ENCODE measurements at regions not wholly inside any gene's neighbourhood (a gene's known extent, or its start where the extent isn't known, plus 50 kb on each side); places are given as distances from the start of the nearest gene placed in this dataset.

DNA sequence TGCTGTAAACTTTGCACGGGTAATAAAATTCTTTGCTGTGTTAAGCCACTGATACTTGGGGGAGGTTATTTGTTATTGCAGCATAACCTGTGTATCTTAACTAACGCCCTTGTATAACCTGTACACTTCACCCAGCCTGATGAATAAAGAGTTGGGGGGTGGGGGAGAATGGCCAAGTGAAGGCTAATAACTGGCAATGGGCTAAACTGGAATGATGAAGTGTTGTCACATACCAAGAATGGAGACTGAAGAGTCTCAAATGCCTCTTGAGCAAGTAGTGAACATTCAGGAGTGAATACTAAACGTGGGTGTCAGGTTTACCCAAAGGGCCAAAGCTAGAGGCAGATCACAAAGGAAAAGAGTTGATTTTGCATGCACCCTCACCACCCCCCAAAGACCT is 169.4 kb downstream of the C1orf94 start:
- Mint-ChIP-seq H3K27me3 (ENCODE audit: low read depth) (no peaks in the 10 kb centered on the region), H3K27ac (ENCODE audit: unreplicated experiment) (no peak overlapping the region), H3K36me3 (ENCODE audit: low read depth) (no peaks in the 10 kb centered on the region), H3K4me1 (ENCODE audit: low read depth) (no peaks in the 10 kb centered on the region), H3K9me3 (ENCODE audit: low read depth) (peaks cover 6% of the 10 kb centered on the region), H3K4me3 (ENCODE audit: unreplicated experiment) (no peak overlapping the region)
- TF ChIP-seq, protein P1, sequence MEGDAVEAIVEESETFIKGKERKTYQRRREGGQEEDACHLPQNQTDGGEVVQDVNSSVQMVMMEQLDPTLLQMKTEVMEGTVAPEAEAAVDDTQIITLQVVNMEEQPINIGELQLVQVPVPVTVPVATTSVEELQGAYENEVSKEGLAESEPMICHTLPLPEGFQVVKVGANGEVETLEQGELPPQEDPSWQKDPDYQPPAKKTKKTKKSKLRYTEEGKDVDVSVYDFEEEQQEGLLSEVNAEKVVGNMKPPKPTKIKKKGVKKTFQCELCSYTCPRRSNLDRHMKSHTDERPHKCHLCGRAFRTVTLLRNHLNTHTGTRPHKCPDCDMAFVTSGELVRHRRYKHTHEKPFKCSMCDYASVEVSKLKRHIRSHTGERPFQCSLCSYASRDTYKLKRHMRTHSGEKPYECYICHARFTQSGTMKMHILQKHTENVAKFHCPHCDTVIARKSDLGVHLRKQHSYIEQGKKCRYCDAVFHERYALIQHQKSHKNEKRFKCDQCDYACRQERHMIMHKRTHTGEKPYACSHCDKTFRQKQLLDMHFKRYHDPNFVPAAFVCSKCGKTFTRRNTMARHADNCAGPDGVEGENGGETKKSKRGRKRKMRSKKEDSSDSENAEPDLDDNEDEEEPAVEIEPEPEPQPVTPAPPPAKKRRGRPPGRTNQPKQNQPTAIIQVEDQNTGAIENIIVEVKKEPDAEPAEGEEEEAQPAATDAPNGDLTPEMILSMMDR (IDR thresholded peaks at IDR 0.05) = no peak
- DNase-seq (ENCODE audit: low spot score) = no peak

DNA sequence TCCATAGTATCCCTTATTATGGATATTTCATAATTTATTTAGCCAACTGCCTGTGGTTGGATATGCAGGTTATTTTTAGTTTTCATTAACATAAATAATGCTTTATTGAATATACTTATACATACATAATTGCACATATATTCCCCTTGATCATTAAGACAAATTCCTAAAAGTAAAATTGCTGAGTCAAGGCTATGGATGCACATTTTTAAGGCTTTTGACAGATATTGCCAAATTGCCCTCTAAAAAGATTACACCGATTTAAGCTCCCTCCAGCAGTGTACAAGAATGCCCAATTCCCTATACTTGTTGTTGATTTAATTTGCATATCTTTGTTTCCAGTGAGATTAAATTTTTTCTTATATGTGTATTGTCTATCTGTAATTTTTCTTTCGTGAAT is 176.7 kb downstream of the C1orf94 start:
- no peaks in the 10 kb centered on the region for H3K36me3 Mint-ChIP-seq (ENCODE audit: low read depth)
- H3K9me3 Mint-ChIP-seq (ENCODE audit: low read depth) = peaks cover 6% of the 10 kb centered on the region
- H3K4me1 Mint-ChIP-seq (ENCODE audit: low read depth) = no peaks in the 10 kb centered on the region
- no peak overlapping the region for H3K27ac Mint-ChIP-seq (ENCODE audit: unreplicated experiment)
- DNase-seq (ENCODE audit: low spot score) = no peak
- H3K4me3 Mint-ChIP-seq (ENCODE audit: unreplicated experiment) = no peak overlapping the region
- no peaks in the 10 kb centered on the region for H3K27me3 Mint-ChIP-seq (ENCODE audit: low read depth)
- TF ChIP-seq, protein P1 (IDR thresholded peaks at IDR 0.05) = no peak

DNA sequence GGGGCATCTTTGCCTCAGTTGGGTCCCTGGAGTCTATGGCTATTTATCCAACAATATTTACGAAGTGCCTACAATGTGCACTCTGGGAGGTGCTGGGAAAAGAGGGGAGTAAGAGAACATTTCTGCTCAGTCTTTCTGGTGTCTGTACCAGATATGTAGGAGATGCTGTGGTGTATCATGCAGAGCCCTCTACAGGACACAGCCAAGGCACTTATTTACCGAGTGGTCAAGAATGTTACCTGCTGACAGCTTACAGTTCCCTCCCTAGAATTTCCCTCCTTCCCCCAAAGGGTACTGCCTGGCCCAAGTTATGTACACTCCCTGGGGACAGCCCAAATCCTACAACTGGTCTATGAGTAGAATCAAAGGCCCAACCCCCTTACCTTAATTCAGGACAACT is 177.7 kb downstream of the C1orf94 start:
- DNase-seq (ENCODE audit: low spot score) = no peak
- Mint-ChIP-seq H3K4me1 (ENCODE audit: low read depth) (no peaks in the 10 kb centered on the region), H3K27me3 (ENCODE audit: low read depth) (no peaks in the 10 kb centered on the region), H3K4me3 (ENCODE audit: unreplicated experiment) (no peak overlapping the region), H3K36me3 (ENCODE audit: low read depth) (no peaks in the 10 kb centered on the region), H3K9me3 (ENCODE audit: low read depth) (peaks cover 6% of the 10 kb centered on the region), H3K27ac (ENCODE audit: unreplicated experiment) (no peak overlapping the region)
- TF ChIP-seq, protein P1 (IDR thresholded peaks at IDR 0.05) = no peak

DNA sequence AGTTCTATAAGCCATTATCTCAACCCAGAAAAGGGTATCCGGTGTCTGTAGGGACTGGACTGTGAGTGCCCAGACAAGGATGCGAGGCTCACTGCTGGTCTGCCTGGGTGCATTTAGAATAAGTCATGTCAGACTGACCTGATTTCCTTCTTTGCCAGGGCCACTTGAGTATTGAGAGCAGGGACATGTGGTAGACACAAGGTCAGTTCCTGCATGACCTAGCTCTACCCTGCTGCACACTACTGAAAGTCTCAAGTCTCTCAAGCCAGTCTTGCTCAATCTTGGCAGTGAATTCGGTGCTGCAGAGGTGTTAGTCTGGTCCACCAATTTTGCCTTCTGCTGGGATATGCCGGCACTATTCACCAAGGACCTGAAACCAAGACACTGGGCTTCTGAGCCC is 180.1 kb downstream of the C1orf94 start:
- no peaks in the 10 kb centered on the region for H3K27me3 Mint-ChIP-seq (ENCODE audit: low read depth)
- DNase-seq (ENCODE audit: low spot score) = no peak
- no peaks in the 10 kb centered on the region for H3K4me1 Mint-ChIP-seq (ENCODE audit: low read depth)
- no peak overlapping the region for H3K4me3 Mint-ChIP-seq (ENCODE audit: unreplicated experiment)
- no peaks in the 10 kb centered on the region for H3K36me3 Mint-ChIP-seq (ENCODE audit: low read depth)
- TF ChIP-seq, protein P1 (IDR thresholded peaks at IDR 0.05) = no peak
- peaks cover 5% of the 10 kb centered on the region for H3K9me3 Mint-ChIP-seq (ENCODE audit: low read depth)
- H3K27ac Mint-ChIP-seq (ENCODE audit: unreplicated experiment) = no peak overlapping the region

DNA sequence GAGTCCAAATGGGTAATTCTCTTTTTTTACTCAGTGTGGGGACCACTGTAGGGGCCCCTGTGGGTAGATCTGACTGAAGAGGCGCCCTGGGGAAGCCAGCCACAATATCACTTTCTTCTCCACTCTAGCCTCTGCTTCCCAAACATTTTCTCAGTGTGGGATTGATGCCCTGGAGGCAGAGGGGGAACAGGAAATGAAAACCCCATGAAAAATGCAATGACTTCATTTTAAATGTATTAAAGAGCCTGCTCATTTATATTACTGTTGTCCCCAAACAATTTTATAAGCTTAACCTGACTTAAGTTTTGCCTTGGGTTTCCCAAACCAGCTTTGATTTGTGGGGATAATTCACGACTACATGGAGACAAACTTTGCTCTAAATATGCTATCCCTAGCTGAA is 181.9 kb downstream of the C1orf94 start:
- no peaks in the 10 kb centered on the region for H3K27me3 Mint-ChIP-seq (ENCODE audit: low read depth)
- H3K4me1 Mint-ChIP-seq (ENCODE audit: low read depth) = no peaks in the 10 kb centered on the region
- no peak for DNase-seq (ENCODE audit: low spot score)
- H3K9me3 Mint-ChIP-seq (ENCODE audit: low read depth) = peaks cover 5% of the 10 kb centered on the region
- H3K36me3 Mint-ChIP-seq (ENCODE audit: low read depth) = no peaks in the 10 kb centered on the region
- H3K27ac Mint-ChIP-seq (ENCODE audit: unreplicated experiment) = no peak overlapping the region
- TF ChIP-seq, protein P1 (IDR thresholded peaks at IDR 0.05) = no peak
- no peak overlapping the region for H3K4me3 Mint-ChIP-seq (ENCODE audit: unreplicated experiment)
